GM12874 (cell line): ENCODE measurements at regions not wholly inside any gene's neighbourhood (a gene's known extent, or its start where the extent isn't known, plus 50 kb on each side); places are given as distances from the start of the nearest gene placed in this dataset.

ENCODE experiments used
- CTCF ChIP-seq: IDR thresholded peaks from 2 replicates; pipeline ENCODE4 v1.5.1; 2011; ENCODE audit warnings: low read depth, mild to moderate bottlenecking, control low read depth, low read length, moderate library complexity; ENCODE audit not compliant: insufficient read depth

DNA sequence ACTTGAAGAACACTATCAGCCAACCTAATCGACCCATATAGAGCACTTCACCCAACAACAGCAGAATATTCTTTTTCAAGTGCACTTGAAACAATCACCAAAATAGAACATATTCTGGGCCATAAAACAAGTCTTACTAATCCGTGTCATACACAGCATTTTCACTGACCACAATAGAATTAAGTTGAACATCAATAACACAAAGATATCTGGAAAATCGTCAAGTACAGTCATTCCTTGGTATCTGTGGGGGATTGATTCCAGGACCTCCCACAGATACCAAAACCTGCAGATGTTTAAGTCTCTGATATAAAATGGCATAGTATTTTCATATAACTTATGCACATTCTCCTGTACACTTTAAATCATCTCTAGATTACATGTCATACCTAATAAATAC is 295.7 kb downstream of the BCL11B start:
- TF ChIP-seq CTCF, result no peak

GRCh38 chr14:98977451-98977850 is 294.5 kb downstream of the BCL11B start:
- no peak for TF ChIP-seq CTCF

- TF ChIP-seq CTCF, result no peak
Measured at GRCh38 chr14:98982986-98983385, 289.0 kb downstream of the BCL11B start.

DNA sequence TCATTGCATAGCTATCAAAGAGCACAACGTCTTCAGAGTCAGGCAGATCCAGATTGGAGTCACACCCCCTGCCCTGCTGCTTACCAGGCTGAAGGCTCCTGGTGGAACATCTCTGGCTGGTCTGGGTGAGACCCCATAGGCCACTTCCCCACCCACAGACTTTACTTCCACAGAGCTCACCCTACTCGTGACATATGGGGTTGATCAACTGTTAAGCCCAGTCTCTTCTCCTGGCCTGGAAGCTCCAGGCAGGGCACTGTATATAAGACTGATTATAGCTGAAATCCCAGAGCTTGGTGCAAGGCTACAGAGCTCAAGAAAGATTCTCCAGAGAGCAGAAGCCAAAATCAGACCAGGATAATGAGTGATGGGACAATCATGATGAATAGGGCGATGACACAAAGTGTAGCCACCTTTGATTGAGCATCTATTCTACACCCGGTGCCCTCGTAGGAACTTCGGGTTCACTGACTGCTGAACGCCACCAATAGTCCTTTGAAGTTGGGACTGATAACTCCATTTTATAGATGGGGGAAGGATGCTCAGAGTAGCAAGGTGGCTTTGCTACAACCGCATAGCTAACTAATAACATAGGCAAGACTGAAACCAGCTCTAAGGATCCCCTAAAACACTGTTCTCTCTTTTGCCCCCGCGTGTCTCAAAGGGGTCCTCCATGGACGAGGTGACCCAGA is 287.8 kb downstream of the BCL11B start:
- no peak for TF ChIP-seq CTCF

DNA sequence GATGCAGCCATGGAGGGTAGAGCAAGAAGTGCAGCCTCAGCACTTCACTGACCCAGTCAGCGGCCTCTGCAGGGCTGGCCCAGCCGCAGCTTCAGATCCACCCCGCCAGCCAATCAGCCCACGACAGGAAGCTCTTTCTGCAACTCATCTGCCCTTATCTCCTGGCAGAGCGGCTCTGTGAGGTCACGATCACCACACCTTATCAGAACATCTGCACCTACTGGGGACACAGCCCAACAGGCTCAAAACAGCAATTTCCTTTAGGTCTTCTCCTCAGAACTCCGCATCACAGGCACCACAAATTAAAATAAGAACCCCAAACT is 287.3 kb downstream of the BCL11B start:
- TF ChIP-seq CTCF, result no peak

DNA sequence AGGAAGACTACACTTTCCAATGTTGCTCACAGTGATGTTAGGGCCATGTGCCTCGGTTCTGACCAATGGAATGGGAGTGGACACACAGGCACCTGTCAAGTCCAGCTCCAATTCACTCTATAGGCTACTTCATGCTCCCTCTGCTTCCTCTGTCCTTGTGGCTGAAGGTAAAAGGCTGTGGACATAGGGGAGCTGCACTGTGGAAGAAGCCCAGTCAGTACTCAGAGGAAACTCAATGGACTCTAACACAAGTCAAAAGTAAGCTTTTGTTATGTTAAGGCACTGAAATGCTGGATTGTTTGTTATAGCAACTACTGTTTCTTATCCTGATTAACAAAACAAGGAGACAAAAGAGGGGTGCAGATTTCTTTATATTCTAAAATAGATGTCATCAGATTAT is 278.2 kb downstream of the BCL11B start:
- TF ChIP-seq CTCF, result no peak

DNA sequence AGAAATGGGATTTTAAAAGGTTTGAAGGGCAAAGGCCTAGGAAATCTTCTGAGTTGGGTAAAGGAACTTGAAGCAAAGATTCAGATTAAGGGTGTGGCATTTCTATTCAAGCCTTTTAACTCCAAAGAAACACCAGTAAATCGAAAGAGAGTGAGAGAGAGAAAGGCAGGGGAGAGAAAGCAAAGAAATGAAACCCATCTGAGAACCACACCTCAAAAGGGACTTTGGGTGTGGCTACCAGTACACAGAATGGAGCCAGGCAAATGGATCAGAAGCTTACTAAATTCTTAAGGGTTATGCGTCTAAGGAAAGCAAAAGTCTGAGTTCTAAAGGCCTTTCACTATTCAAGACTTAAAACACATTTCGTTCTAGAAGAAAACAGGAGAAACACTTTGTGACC is 277.4 kb downstream of the BCL11B start:
- no peak for TF ChIP-seq CTCF
